ENCODE measurements at regions not wholly inside any gene's neighbourhood (a gene's known extent, or its start where the extent isn't known, plus 50 kb on each side); places are given as distances from the start of the nearest gene placed in this dataset.

- TF ChIP-seq CTCF (IDR thresholded peaks at IDR 0.05 in 8 of 11, conservative IDR thresholded peaks at IDR 0.05 in 3 of 11) (no peak), POLR2A (IDR thresholded peaks at IDR 0.05) (no peak), POLR2AphosphoS5 (IDR thresholded peaks at IDR 0.05) (no peak)
Observed at GRCh38 chr1:184283999-184284398, 102.8 kb upstream of the C1orf21 start.

Data from spleen (tissue), 7 donors.